ENCODE measurements at regions not wholly inside any gene's neighbourhood (a gene's known extent, or its start where the extent isn't known, plus 50 kb on each side); places are given as distances from the start of the nearest gene placed in this dataset.
A peak's percentile ranks its signal among the peaks of the same experiment; 100 is the strongest.

- no peak overlapping the region for H3K9ac ChIP-seq (ENCODE audit: low read length)
- no peak overlapping the region for H3K4me2 ChIP-seq (ENCODE audit: low read length)
- H3K27me3 ChIP-seq (ENCODE audit: insufficient read depth, low read length), result no peaks in the 10 kb centered on the region
- no peaks in the 10 kb centered on the region for H3K4me1 ChIP-seq (ENCODE audit: insufficient read depth, low read length, severe bottlenecking)
- H3K36me3 ChIP-seq (ENCODE audit: insufficient read depth, low read length), result no peaks in the 10 kb centered on the region
- TF ChIP-seq CTCF (IDR thresholded peaks at IDR 0.05; ENCODE audit: low read length) (no peak), EZH2 (IDR thresholded peaks at IDR 0.05; ENCODE audit: borderline replicate concordance, low read length) (no peak)
- no peak overlapping the region for H3K4me3 ChIP-seq (ENCODE audit: low read depth, low read length, poor library complexity, severe bottlenecking)
- no peaks in the 10 kb centered on the region for H3K9me3 ChIP-seq (ENCODE audit: low read length)
- no peaks in the 10 kb centered on the region for H4K20me1 ChIP-seq (ENCODE audit: insufficient read depth, low read length)
- H3K27ac ChIP-seq (ENCODE audit: low read depth, low read length, poor library complexity, severe bottlenecking), result no peak overlapping the region
- no peaks in the 10 kb centered on the region for H3K79me2 ChIP-seq (ENCODE audit: insufficient read depth, low read length)
- H3F3A ChIP-seq (ENCODE audit: insufficient read depth, low read length), result no peaks in the 10 kb centered on the region
- H2AFZ ChIP-seq (ENCODE audit: low read length), result no peak overlapping the region
- no peaks in the 10 kb centered on the region for H3K9me2 ChIP-seq (ENCODE audit: low read depth, low read length)
Observed at GRCh38 chr12:63292471-63293221, 141.6 kb upstream of the AVPR1A start.

GRCh38 chr12:63276537-63277365, 125.8 kb upstream of the AVPR1A start:
- Histone ChIP-seq H3K36me3 (ENCODE audit: insufficient read depth, low read length) (no peaks in the 10 kb centered on the region), H3K9me2 (ENCODE audit: low read depth, low read length) (no peaks in the 10 kb centered on the region), H3K4me1 (ENCODE audit: insufficient read depth, low read length, severe bottlenecking) (no peaks in the 10 kb centered on the region), H3K4me2 (ENCODE audit: low read length) (peak overlapping the region; percentile 31), H4K20me1 (ENCODE audit: insufficient read depth, low read length) (no peaks in the 10 kb centered on the region), H3K9me3 (ENCODE audit: low read length) (no peaks in the 10 kb centered on the region), H3K27ac (ENCODE audit: low read depth, low read length, poor library complexity, severe bottlenecking) (no peak overlapping the region), H2AFZ (ENCODE audit: low read length) (no peak overlapping the region), H3K4me3 (ENCODE audit: low read depth, low read length, poor library complexity, severe bottlenecking) (peak overlapping the region; percentile 35), H3K79me2 (ENCODE audit: insufficient read depth, low read length) (no peaks in the 10 kb centered on the region), H3F3A (ENCODE audit: insufficient read depth, low read length) (no peaks in the 10 kb centered on the region), H3K9ac (ENCODE audit: low read length) (no peak overlapping the region), H3K27me3 (ENCODE audit: insufficient read depth, low read length) (no peaks in the 10 kb centered on the region)
- peak; percentile 92 for TF ChIP-seq CTCF (IDR thresholded peaks at IDR 0.05; ENCODE audit: low read length)
- TF ChIP-seq EZH2 (IDR thresholded peaks at IDR 0.05; ENCODE audit: borderline replicate concordance, low read length), result no peak

DNA sequence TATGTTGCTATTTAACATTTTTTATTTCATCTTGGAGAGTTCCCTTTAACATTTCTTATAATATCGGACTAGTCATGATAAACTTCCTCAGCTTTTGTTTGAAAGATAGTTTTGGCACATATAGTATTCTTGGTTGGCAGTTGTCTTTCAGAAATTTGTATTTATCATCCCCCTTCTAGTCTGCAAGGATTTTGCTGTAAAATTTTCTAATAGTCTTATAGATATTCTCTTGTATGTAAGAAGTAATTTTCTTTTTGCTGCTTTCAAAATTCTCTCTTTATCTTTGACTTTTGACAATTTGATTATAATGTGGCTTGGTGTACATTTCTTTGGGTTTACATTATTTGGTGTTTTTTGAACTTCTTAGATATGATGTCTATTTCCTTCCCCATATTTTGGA, 116.0 kb upstream of the AVPR1A start:
- Histone ChIP-seq H3K4me3 (ENCODE audit: low read depth, low read length, poor library complexity, severe bottlenecking) (no peak overlapping the region), H2AFZ (ENCODE audit: low read length) (no peak overlapping the region), H3K27me3 (ENCODE audit: insufficient read depth, low read length) (no peaks in the 10 kb centered on the region), H3K9ac (ENCODE audit: low read length) (no peak overlapping the region), H3F3A (ENCODE audit: insufficient read depth, low read length) (no peaks in the 10 kb centered on the region), H3K4me2 (ENCODE audit: low read length) (no peak overlapping the region), H3K4me1 (ENCODE audit: insufficient read depth, low read length, severe bottlenecking) (no peaks in the 10 kb centered on the region), H3K9me3 (ENCODE audit: low read length) (0 out of 2 replicates have a peak, but pooled peaks cover 2% of the 10 kb centered on the region), H3K79me2 (ENCODE audit: insufficient read depth, low read length) (no peaks in the 10 kb centered on the region), H3K27ac (ENCODE audit: low read depth, low read length, poor library complexity, severe bottlenecking) (no peak overlapping the region), H4K20me1 (ENCODE audit: insufficient read depth, low read length) (no peaks in the 10 kb centered on the region), H3K9me2 (ENCODE audit: low read depth, low read length) (no peaks in the 10 kb centered on the region), H3K36me3 (ENCODE audit: insufficient read depth, low read length) (no peaks in the 10 kb centered on the region)
- no peak for TF ChIP-seq CTCF (IDR thresholded peaks at IDR 0.05; ENCODE audit: low read length)
- no peak for TF ChIP-seq EZH2 (IDR thresholded peaks at IDR 0.05; ENCODE audit: borderline replicate concordance, low read length)
